GM21515 (cell line): ENCODE measurements at regions not wholly inside any gene's neighbourhood (a gene's known extent, or its start where the extent isn't known, plus 50 kb on each side); places are given as distances from the start of the nearest gene placed in this dataset.

ENCODE experiments used
- ATAC-seq: cut with Tn5 transposase; IDR thresholded peaks from one replicate; pipeline ENCODE4 v1.9.1; 2021; ENCODE audit not compliant: unreplicated experiment

DNA sequence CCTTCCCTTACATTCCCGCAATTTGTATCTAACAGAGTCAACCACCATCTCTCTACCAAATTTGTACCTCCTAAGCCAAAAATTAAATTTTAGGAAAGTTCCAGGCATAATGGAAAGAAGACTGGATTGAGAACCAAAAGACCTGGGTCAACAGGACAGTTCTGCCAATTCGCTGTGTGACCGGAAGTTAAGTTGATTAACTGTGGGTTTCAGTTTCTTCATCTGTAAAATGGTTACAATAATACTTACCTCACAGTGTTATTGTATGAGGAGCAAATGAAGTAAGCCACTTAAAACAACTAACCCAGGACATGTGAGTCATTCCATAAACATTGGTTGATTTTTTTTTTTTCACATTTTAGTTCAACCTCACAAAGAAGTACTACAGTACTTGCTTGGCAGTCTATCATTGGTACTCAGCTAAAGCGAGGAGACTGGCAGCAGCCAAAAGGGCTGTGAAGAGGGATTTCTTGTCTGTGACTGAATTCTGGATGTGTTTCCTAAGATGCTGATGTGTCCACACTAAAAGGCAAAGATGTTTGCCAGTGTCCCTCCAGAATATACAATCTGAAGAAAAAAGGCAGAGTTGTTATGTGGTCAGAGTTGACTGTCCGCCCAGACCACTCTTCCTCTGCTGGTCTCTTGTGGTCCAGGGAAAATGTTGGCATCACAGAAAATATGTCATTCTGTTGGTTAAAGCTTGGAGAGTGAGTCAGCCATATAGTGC, 198.6 kb downstream of the TLE1 start:
- ATAC-seq, result no peak

DNA sequence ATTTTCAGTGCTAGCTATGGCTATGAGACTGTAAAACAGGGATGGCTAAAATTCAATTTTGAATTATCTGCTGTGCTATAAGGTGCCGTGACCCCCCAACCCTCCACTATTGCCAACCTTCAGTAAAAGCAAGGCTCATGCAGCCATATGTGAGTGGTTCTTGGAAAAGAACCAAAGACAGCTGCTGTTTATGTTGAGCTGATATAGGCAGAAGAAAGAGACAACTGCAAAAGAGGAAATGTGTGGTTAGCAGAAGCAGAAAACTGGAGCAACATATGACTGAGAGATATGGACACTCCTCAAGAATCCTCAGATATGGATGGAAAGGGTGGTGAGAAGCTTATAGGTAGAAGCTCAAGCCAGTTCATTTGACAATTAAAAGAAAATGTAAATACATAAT, 200.3 kb downstream of the TLE1 start:
- no peak for ATAC-seq

DNA sequence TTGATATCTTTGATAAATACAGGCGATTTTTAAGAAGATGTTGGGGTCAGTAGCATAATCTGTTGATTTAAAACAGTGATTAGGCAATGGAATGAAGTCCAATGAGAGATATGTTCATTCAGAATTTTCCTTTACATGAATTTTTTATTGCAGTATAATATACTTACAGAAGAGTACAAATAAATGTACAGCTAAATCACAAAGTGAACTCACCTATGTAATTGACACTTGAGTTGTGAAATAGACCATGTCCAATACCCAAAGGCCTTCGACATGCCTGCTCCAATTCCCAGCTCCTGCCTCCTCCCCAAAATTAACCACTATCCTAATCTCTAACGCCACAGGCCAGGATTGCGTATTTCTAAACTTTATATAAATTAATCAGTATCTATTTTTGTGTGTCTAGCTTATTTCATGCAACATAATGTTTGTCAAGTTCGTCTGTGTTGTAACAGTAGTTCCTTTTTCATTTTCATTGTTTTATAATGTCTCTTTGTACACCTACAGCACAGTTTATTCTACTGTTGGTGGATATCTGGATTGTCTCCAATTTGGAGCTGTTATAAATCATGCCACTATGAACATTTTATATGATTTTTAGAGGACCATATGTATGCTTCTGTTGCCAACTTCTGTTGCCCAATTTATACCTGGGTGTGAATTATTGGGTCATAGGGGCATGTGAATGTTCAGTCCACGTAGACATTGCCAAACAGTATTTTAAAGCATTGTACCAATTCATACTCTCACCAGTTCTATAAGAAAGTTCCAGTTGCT, 208.3 kb downstream of the TLE1 start:
- no peak for ATAC-seq

DNA sequence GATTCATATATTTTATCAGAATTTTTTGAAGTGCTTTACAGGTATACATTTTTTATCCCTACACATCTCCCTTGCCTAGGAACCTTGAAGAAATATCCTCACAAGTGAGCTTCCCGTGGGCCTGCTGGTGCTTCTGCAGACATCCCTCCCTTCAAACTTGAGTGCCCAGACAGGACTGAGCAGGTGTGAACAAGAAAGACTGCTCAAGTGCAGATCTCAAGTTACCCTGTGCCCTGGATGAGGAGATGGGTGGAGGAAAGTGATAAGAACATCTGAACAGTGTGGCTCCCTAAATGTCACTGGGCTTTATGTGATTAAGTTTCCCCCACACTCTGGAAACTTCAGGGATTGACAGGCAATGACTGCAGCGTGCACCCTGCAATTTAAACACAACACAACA, 209.8 kb downstream of the TLE1 start:
- ATAC-seq, result no peak

DNA sequence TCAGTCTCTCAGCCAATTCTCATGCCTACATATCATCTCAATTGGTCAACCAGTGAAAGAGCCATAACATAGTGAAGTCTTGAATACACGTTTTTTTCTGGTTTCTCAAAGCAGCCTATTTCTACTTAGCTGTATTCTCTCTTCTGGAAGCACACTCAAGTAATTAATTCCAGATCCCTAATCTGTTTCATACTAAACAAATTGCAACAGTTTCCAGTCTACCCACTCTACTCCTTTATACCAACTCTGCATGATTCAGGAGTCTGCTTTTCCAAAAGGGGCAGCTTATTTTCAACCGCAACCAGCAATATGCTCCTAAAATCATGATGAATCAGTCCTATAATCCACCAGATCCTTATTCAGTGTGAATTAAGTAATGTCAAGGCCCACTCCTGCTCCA, 211.7 kb downstream of the TLE1 start:
- ATAC-seq, result no peak

DNA sequence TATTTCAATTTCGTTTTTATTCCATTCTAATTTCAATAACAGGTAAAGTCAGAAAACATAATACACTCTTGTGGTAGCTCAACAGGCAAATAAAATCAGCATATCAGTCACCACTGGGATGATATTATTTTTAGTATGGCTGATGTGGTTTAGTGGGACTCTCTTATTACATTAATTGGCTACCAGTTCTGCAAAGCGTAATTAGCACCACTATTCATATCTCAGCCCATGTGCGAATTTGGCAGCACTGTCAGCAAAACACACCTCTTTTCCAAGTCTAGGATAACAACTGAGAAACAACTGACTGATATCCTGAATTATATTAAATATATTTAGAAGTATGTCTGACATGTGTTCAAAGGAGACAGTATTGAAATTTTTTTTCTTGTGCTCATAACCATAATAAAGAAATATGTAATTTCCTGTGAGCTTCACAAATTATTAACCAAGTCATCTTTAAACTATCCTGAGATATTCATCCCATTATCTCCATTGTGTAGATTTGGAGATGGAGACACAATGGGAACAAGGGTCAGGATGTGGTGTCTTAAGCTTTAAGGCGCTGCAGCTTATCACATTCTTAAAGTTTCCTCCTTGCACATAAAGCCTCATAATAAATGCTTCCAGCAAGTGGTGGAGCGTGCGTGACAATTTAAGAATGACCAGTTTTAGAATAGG, 212.4 kb downstream of the TLE1 start:
- ATAC-seq, result no peak

DNA sequence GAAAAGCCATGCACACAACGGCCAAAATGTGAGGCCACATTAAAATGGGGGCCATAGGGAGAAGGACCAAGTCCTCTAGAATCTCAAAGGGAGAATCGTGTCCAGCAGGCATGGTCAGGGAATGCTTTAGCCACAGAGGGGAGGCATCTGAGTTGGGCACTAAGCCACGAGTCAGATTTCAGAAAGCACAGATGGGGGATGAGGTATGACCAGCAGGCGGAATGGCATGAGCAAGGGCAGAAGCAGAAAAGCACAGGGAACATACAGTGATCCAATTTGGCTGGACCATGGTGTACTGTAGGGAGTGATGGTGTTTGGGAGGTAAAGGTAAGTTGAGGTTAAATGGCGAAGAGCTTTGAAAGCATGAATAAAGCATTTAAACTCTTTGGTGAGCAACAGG, 214.6 kb downstream of the TLE1 start:
- ATAC-seq, result no peak

DNA sequence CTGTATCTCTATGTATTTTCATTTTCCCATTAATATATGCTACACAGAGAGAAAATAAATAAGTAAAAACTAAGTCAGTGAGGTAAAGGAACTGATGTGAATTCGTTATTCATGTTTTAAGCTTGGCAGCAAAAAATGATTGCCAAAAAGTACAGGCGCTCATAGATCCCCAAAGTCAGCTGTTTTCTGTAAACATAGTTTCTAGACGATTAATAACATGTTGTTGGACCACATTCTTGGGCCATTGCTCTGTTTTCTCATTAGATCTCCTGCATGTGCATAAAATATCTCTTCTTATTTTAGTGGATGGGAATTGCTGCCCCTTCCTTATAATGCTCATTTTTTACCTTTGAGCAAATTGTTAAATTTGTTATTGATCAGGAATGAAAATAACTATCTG, 215.2 kb downstream of the TLE1 start:
- ATAC-seq, result no peak

DNA sequence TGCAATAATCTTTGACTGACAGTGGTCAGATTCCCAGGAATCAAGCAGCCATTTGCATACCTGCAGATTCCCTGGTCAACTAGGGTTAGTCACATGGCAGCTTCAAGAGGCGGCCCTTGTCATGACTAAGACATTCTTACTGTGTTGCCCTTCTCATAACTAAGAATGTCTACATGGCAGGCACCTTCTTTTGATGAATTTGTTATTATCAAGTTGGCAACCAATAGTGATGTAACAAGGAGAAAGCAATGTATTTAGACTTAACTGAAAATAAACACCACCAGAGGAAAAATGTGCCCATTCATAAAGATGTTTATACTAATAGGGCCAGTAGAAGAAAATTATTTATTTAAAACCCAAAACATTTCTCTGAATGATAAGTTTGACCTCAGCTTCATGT, 215.6 kb downstream of the TLE1 start:
- ATAC-seq, result no peak

DNA sequence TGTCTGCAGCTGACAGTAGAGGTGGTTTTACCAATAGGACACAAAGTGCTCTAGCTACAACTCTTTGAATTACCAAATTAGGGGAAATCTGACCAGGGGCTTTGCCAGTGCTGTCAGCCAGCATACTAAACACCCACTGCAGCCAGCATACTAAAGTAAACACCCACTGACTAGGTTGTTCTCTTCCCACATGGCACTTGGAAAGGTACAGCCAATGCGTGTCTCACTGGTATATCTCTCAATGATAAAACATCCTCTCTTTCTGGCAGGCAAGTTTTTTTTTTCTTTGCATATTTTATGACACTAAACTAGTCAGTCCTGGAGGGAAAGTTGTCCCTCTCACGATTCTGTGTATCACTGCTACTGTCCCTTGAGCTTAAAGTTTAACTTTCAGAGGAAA, 216.1 kb downstream of the TLE1 start:
- no peak for ATAC-seq

DNA sequence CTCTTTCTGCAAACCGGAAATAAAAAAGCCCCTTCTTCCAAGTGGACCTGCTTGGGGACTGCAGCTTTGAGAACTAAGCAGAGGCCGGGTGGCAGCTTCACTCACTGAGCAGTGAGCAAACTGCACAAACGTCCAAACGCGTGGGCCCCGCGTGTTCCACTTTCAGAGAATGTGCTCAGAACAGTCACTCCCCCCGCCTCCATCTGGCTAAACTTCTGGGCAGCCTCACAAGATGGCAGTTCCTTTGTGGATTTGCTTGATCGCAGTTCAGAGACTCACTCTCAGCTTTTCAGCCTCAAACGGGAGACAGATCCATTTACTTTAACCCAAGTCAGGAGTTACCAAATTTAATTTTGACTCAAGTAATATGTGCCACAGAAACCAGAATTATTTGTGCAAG, 216.6 kb downstream of the TLE1 start:
- no peak for ATAC-seq

DNA sequence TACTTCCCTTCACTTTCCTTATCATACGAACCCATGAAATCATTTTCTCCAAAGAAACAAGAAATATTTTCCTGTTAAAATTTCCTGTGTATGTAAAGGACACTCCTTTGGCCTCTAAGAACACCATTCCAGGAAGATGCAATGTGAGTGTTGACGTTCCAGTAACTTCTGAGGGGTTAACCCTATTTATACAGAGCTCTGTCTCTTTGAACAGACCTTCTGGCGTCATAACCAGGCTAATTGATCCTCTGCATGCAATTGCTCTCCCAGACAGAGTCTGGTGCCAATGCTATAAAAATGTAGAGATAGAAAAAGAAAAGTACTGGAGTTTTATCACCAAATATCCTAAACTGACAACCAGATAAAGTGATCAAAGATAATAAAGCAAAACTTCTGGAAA, 218.5 kb downstream of the TLE1 start:
- ATAC-seq, result no peak

DNA sequence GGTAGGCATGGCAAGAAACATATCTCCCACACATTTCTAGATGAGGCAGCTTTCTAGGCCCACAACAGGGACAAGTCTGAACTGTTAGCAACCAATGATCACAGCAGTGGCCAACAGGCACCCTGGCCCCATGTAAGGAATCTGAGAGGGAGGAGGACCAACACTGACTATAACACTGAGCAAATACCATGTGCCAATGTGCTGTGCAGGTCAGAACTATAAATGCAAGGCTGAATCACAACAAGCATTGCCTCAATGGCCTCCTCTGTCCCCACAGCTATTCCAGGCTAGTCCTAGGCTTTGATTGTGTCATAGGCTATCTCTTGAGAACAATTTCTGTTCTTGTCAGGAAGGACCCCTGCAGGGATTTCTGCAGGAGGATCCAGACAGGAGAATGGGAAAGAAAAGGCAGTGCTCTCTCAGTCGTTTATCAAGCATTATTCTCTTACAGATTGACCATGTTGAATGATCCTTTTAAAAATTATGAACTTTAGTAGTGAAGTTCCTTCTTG, 221.2 kb downstream of the TLE1 start:
- ATAC-seq, result no peak

DNA sequence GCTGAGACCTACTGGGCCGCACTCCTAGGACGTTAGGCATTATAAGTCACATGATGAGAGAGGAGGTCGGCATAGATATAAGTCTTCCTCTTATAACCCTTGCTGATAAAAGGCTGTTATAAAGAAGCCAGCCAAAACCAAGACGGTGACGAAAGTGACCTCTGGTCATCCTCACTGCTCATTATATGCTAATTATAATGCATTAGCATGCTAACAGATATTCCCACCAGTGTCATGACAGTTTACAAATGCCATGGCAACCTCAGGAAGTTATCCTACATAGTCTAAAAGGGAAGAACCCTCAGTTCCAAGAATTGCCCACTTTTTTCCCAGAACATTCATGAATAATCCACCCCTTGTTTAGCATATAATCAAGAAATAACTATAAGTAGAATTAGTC, 222.4 kb downstream of the TLE1 start:
- no peak for ATAC-seq

DNA sequence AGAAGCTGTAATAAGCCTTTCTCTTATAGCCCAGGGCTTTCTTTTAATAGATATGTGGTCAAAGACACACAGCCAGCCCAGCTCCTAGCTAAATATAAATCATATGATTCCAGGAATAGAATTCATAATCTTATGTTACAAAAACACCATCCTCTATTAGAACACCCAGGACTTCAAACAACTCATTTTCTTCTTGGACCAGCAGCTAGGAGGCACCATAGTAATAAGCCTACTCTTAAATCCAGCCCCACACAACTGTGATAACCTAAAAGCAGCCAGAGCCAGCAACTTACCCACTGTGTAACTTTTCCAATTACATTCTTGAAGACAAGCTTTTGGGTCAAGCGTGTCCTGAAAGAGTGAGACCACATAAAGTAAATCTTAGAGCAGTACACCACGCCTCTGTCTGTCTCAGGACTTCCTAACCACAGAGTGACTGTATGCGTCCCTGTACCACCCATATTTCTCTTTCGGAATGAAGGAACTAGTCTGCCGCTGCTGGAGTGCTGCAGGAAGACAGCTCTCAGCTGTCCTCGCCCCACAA, 223.8 kb downstream of the TLE1 start:
- ATAC-seq, result no peak

DNA sequence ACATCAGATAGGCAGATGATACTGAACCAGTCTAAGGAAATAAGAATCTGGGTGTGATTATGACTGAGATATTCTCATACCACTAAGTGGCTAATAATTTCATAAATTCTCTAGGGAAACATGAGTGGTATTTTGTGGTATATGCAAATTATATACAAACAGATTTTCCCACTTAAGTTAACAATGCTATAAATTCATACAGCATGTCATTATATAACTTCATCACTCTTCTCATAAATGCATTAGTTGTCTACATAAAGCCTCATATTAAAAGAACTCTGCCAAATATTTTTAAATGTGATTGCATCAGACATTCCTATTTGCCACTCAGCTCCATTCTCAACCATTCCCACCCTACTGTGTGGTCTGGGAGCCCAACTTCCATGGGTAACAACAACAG, 226.5 kb downstream of the TLE1 start:
- no peak for ATAC-seq

DNA sequence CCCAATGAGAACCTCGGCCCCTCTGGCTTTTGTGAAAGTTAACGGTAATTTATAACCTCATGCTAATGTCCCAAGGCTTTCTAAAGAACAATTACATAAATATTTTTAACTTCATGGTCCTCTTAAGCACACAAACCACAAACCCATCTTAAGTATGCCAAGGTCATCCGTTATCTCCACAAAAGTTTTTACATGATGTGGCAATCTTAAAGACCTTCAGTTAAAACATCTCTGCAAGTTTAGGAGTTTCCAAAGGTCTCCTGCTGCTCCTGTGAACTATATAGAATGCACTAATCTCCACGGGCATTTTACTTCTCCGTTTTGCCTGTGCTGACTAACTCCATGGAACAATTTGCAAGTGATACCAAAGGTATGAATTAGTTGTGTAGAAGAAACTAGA, 228.2 kb downstream of the TLE1 start:
- no peak for ATAC-seq

DNA sequence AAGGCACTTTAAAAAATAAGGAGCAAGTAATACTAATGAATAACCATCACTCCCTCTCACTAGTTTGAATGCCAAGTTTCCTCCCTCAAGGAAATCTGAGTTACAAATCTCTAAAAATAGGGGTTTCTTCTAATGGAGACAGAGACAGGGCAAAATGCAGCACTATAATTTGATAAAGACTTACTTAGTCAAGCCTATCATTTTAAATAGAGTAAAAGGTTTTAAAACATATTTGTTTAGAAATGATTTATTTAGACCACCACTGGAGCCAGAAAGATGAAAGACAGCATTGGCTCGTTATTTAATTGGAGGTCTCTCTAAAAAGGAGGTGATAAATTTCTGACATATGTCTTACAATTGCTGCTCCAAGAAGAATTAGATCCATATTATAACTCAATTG, 228.7 kb downstream of the TLE1 start:
- no peak for ATAC-seq

DNA sequence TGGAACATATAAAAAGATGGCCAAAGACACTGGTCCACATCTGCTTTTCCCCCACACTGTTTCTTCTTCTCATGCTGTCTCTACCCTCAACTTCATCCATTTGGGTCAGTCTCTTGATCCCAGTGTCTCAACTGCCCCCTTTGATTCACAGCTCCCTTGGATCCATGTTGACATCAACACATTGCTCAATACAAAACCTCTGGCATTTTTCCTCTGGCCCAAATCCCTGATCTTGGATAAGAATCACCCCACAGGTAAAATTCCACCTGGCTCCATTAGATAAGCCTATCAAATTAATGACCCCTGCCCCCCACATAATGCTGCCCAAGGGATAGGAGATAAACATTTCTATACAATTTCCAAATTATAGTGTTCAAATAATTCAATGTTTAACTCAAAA, 229.8 kb downstream of the TLE1 start:
- no peak for ATAC-seq

DNA sequence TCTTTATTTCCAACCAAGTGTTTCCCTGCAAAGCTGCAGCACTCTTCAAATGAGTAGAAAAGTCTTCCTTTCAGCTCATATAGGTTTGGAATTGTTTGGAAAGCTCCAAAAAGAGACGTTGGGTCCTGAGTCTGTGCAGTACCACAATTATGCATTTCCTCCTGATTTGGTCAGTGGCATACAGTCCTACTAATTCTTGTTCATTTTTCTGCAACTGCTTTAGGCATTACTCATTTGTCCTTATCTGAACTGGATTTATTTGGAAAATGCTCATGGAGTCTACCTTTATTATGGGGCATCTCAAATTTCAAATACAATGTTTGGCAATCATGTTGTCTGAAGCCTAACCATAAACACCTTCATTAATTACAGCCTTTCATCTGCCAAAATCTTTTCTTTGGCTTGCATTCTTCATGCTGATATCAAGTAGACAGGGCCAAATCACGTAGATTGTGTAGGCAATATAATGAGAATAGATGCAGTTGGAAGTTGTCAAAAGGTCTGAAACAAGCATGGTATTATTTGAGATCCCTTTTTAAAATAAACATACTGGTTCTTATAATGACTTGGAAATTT, 232.8 kb downstream of the TLE1 start:
- ATAC-seq, result no peak

DNA sequence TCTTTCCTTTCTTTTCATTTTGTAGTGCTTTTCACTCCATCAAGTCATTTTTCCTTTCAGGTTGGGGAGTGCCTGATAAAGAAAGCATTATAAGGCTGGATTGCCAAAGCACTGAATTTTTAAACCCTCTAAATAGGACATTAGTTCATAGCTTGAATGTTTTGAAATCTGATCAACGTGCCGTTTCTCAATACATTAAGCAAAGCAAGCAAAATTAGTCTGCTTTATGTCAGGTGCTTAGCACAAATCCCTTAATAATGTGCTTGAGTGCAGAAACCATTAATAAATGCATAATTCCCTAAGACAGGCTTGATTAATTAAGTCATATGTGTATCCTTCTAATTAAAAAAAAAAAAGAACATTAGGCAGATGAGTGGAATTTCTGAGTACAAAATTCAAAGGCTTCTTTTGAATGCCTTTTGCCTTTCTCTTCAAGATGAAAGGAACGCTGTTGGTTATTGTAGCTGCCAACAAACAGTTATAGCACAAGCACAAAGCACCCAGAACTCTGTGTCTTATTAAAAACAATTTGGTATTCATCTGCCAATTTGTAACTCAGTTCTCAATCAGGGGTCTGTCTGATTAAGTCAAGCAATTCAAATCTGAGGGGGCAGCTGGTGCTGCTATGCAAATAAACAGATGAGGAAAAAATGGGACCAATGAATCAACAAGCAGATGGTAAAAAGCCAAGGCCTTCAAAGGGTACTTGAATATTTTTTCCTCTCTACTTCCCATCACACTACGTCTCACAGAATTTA, 233.7 kb downstream of the TLE1 start:
- no peak for ATAC-seq
